H1 (cell line): ENCODE measurements at regions not wholly inside any gene's neighbourhood (a gene's known extent, or its start where the extent isn't known, plus 50 kb on each side); places are given as distances from the start of the nearest gene placed in this dataset.

ENCODE experiments used
- CTCF ChIA-PET: fragments of 300-600 bp; sonication (Branson Sonifier 250); formaldehyde crosslinking; loops from one replicate; lab custom pipeline; 2021; ENCODE audit not compliant: partially characterized antibody; lab: Charles Lee
- POLR2A ChIA-PET: fragments of 300-600 bp; sonication (Branson Sonifier 250); formaldehyde crosslinking; loops from one replicate; lab custom pipeline; 2021; ENCODE audit warnings: inconsistent platforms; ENCODE audit not compliant: partially characterized antibody; lab: Charles Lee
- DNase-seq, 2 experiments: peaks; one replicate each; pipeline versions ENCODE4 v3.0.0 to v3.0.0-alpha.2; 2010 to 2022; ENCODE audit warnings: low spot score in 2 of 2, low read depth in 1 of 2, mixed read lengths in 1 of 2
- FAIRE-seq: peaks from 2 replicates; lab custom pipeline; 2011; peaks lifted over from hg19 to GRCh38; lab: Jason Lieb, UNC
- H2AFZ ChIP-seq: 2 replicates; pipeline ENCODE4 v1.8.1; 2012; ENCODE audit warnings: low read length, inconsistent platforms
- H2AK5ac ChIP-seq: 2 replicates; pipeline ENCODE4 v1.6.1; 2013; ENCODE audit warnings: low read depth, low read length
- H2BK120ac ChIP-seq: replicated peaks from 2 replicates; pipeline ENCODE3; 2013; ENCODE audit warnings: low read depth, low read length, inconsistent platforms
- H2BK12ac ChIP-seq: 2 replicates; pipeline ENCODE4 v1.6.1; 2013; ENCODE audit warnings: low read depth, low read length
- H2BK15ac ChIP-seq: 2 replicates; pipeline ENCODE4 v1.6.1; 2013; ENCODE audit warnings: low read length
- H2BK20ac ChIP-seq: 2 replicates; pipeline ENCODE4 v1.6.1; 2013; ENCODE audit warnings: low read length
- H2BK5ac ChIP-seq: 2 replicates; pipeline ENCODE4 v1.6.1; 2013; ENCODE audit warnings: low read depth, low read length
- H3K14ac ChIP-seq: 2 replicates; pipeline ENCODE4 v1.6.1; 2013; ENCODE audit warnings: inconsistent platforms; ENCODE audit not compliant: insufficient read length
- H3K18ac ChIP-seq: 2 replicates; pipeline ENCODE4 v1.6.1; 2013; ENCODE audit warnings: low read length; ENCODE audit errors: extremely low read depth
- H3K23ac ChIP-seq: 2 replicates; pipeline ENCODE4 v1.6.1; 2013; ENCODE audit warnings: inconsistent platforms; ENCODE audit not compliant: insufficient read length
- H3K23me2 ChIP-seq: 2 replicates; pipeline ENCODE4 v1.6.1; 2013; ENCODE audit warnings: low read depth, low read length
- H3K27ac ChIP-seq: 2 replicates; pipeline ENCODE4 v1.6.1; 2011; ENCODE audit warnings: low read depth, low read length, inconsistent platforms
- H3K27me3 ChIP-seq, 4 experiments: replicated peaks in 1 of 4; 1 replicate in 1 of 4; 2 replicates in 3 of 4; pipeline versions ENCODE4 v1.6.1 to v1.8.1; 2011 to 2013; ENCODE audit warnings: low read length in 3 of 4, mild to moderate bottlenecking in 3 of 4, inconsistent platforms in 2 of 4, mixed read lengths in 2 of 4, moderate library complexity in 1 of 4; ENCODE audit not compliant: control insufficient read depth in 3 of 4, insufficient read depth in 3 of 4; ENCODE audit errors: extremely low read depth in 1 of 4
- H3K36me3 ChIP-seq, 4 experiments: 2 replicates each; pipeline versions ENCODE4 v1.6.1 to v1.8.1; 2011 to 2013; ENCODE audit warnings: mild to moderate bottlenecking in 4 of 4, low read length in 3 of 4, moderate library complexity in 2 of 4, control low read depth in 1 of 4, inconsistent platforms in 1 of 4; ENCODE audit not compliant: insufficient read depth in 4 of 4, control insufficient read depth in 2 of 4
- H3K4ac ChIP-seq: replicated peaks from 2 replicates; pipeline ENCODE3; 2013; ENCODE audit warnings: low read length, low read depth, mixed read lengths, inconsistent platforms; ENCODE audit not compliant: insufficient read length
- H3K4me1 ChIP-seq, 4 experiments: replicated peaks in 1 of 4; 1 replicate in 1 of 4; 2 replicates in 3 of 4; pipeline versions ENCODE4 v1.6.1 to v1.8.1; 2011 to 2013; ENCODE audit warnings: low read length in 3 of 4, inconsistent platforms in 2 of 4, mixed read lengths in 1 of 4; ENCODE audit not compliant: insufficient read depth in 4 of 4, control insufficient read depth in 3 of 4
- H3K4me2 ChIP-seq, 2 experiments: 2 replicates each; pipeline versions ENCODE4 v1.6.1 to v1.8.1; 2011 to 2013; ENCODE audit warnings: low read depth in 2 of 2, low read length in 2 of 2, control low read depth in 1 of 2, inconsistent platforms in 1 of 2, mild to moderate bottlenecking in 1 of 2; ENCODE audit not compliant: insufficient read depth in 1 of 2
- H3K4me3 ChIP-seq, 4 experiments: fragments of 200-600, 300-600 bp in 1 of 4; sonication (generic), shearing (Covaris generic), sonication (Bioruptor Twin) in 1 of 4; 2 replicates each; pipeline versions ENCODE4 v1.5.1 to v1.8.1; 2011 to 2016; ENCODE audit warnings: low read length in 4 of 4, low read depth in 3 of 4, control low read depth in 2 of 4, inconsistent platforms in 2 of 4, mild to moderate bottlenecking in 2 of 4, mixed read lengths in 1 of 4, moderate library complexity in 1 of 4; ENCODE audit not compliant: insufficient read depth in 2 of 4; ENCODE audit errors: extremely low read depth in 1 of 4
- H3K56ac ChIP-seq: replicated peaks from 2 replicates; pipeline ENCODE3; 2013; ENCODE audit warnings: low read depth, mild to moderate bottlenecking, mixed read lengths, low read length, inconsistent platforms; ENCODE audit not compliant: insufficient read length
- H3K79me1 ChIP-seq: 2 replicates; pipeline ENCODE4 v1.6.1; 2013; ENCODE audit warnings: low read depth, low read length, control low read depth
- H3K79me2 ChIP-seq, 2 experiments: 2 replicates each; pipeline versions ENCODE4 v1.6.1 to v1.8.1; 2012 to 2013; ENCODE audit warnings: low read length in 2 of 2, mild to moderate bottlenecking in 2 of 2, inconsistent platforms in 1 of 2; ENCODE audit not compliant: insufficient read depth in 2 of 2, control insufficient read depth in 1 of 2
- H3K9ac ChIP-seq, 4 experiments: replicated peaks in 1 of 4; 1 replicate in 1 of 4; 2 replicates in 3 of 4; pipeline versions ENCODE4 v1.6.1 to v1.8.1; 2011 to 2013; ENCODE audit warnings: low read depth in 3 of 4, low read length in 3 of 4, control low read depth in 2 of 4, mild to moderate bottlenecking in 2 of 4, moderate library complexity in 2 of 4, inconsistent platforms in 1 of 4; ENCODE audit errors: extremely low read depth in 1 of 4
- H3K9me3 ChIP-seq, 2 experiments: 2 replicates each; pipeline versions ENCODE4 v1.6.1 to v1.8.1; 2012 to 2013; ENCODE audit warnings: mild to moderate bottlenecking in 2 of 2, moderate library complexity in 2 of 2, control low read depth in 1 of 2, inconsistent platforms in 1 of 2, low read depth in 1 of 2, low read length in 1 of 2, mixed read lengths in 1 of 2; ENCODE audit not compliant: insufficient read depth in 2 of 2
- H4K20me1 ChIP-seq, 2 experiments: replicated peaks in 1 of 2; 2 replicates each; pipeline versions ENCODE3 to v1.8.1; 2011 to 2013; ENCODE audit warnings: inconsistent platforms in 2 of 2, low read length in 2 of 2, mild to moderate bottlenecking in 1 of 2; ENCODE audit not compliant: insufficient read depth in 2 of 2, control insufficient read depth in 1 of 2
- H4K5ac ChIP-seq: 2 replicates; pipeline ENCODE4 v1.6.1; 2013; ENCODE audit warnings: low read length, low read depth, mixed read lengths, inconsistent platforms; ENCODE audit not compliant: insufficient read length
- H4K8ac ChIP-seq: 2 replicates; pipeline ENCODE4 v1.8.0; 2013; ENCODE audit warnings: mild to moderate bottlenecking, moderate library complexity, low read length, inconsistent platforms; ENCODE audit not compliant: insufficient read depth; ENCODE audit errors: extremely low read depth
- H4K91ac ChIP-seq: replicated peaks from 2 replicates; pipeline ENCODE3; 2013; ENCODE audit warnings: low read length, mixed read lengths, inconsistent platforms; ENCODE audit not compliant: insufficient read length
- CTCF ChIP-seq, 3 experiments: IDR thresholded peaks; 1 replicate in 2 of 3; 2 replicates in 1 of 3; pipeline versions ENCODE4 v1.5.1 to v1.6.1; 2011; ENCODE audit warnings: low read length in 3 of 3, mild to moderate bottlenecking in 3 of 3, inconsistent platforms in 2 of 3, low read depth in 1 of 3, moderate library complexity in 1 of 3; ENCODE audit not compliant: insufficient read depth in 1 of 3; ENCODE audit errors: control extremely low read depth in 1 of 3
- E2F6 ChIP-seq: IDR thresholded peaks from 2 replicates; pipeline ENCODE4 v1.6.1; 2012; ENCODE audit warnings: inconsistent platforms
- GTF2F1 ChIP-seq: IDR thresholded peaks from 2 replicates; pipeline ENCODE4 v1.6.1; 2012; ENCODE audit warnings: low read depth, low read length, improper control_type of control experiment, borderline replicate concordance
- HDAC2 ChIP-seq, 2 experiments: fragments of 300-600 bp in 1 of 2; sonication (generic) in 1 of 2; IDR thresholded peaks; 2 replicates each; pipeline ENCODE4 v1.6.1; 2011 to 2012; ENCODE audit warnings: low read depth in 2 of 2, low read length in 2 of 2, mild to moderate bottlenecking in 2 of 2, moderate library complexity in 2 of 2, borderline replicate concordance in 1 of 2, inconsistent platforms in 1 of 2
- MAX ChIP-seq: IDR thresholded peaks from 2 replicates; pipeline ENCODE4 v1.6.1; 2012; ENCODE audit warnings: inconsistent platforms
- NANOG ChIP-seq: IDR thresholded peaks from 2 replicates; pipeline ENCODE4 v1.6.1; 2011; ENCODE audit warnings: low read length, low read depth, mild to moderate bottlenecking, inconsistent platforms; ENCODE audit not compliant: insufficient read depth, poor library complexity, severe bottlenecking
- POLR2A ChIP-seq, 2 experiments: IDR thresholded peaks; 1 replicate in 1 of 2; 2 replicates in 1 of 2; pipeline ENCODE4 v1.6.1; 2011; ENCODE audit warnings: low read depth in 2 of 2, low read length in 2 of 2, mild to moderate bottlenecking in 2 of 2; ENCODE audit errors: control extremely low read depth in 1 of 2
- POU5F1 ChIP-seq: IDR thresholded peaks from 2 replicates; pipeline ENCODE4 v1.6.1; 2011; ENCODE audit warnings: low read depth, mild to moderate bottlenecking, low read length, moderate library complexity
- SIN3A ChIP-seq, 2 experiments: IDR thresholded peaks in 1 of 2; conservative IDR thresholded peaks in 1 of 2; 2 replicates each; pipeline ENCODE4 v1.6.1; 2011 to 2012; ENCODE audit warnings: low read length in 2 of 2, improper control_type of control experiment in 1 of 2, low read depth in 1 of 2, mild to moderate bottlenecking in 1 of 2
- SIRT6 ChIP-seq: IDR thresholded peaks from one replicate; pipeline ENCODE4 v1.7.1; 2012; ENCODE audit warnings: low read length, inconsistent platforms
- TEAD4 ChIP-seq: IDR thresholded peaks from 2 replicates; pipeline ENCODE4 v1.6.1; 2012; ENCODE audit warnings: low read depth, low read length, inconsistent platforms, mixed read lengths
- WGBS, 2 experiments: shearing (Covaris generic) in 1 of 2; methylation state at CpG; one replicate each; pipeline versions ENCODE4 v1.1.6 to v1.1.7; 2013 to 2015; ENCODE audit warnings: low lambda C conversion rate in 2 of 2, mixed read lengths in 2 of 2, inconsistent platforms in 1 of 2, low coverage in 1 of 2, missing lambda C conversion rate in 1 of 2; ENCODE audit not compliant: insufficient replicate concordance in 2 of 2, insufficient coverage in 1 of 2, insufficient read length in 1 of 2; ENCODE audit errors: extremely low coverage in 1 of 2, missing lambda C conversion rate in 1 of 2; 5-methylcytosine and 5-hydroxymethylcytosine counted together

- H2AFZ ChIP-seq, result no peak overlapping the region; the same call in 1 of the 2 replicates
- no peaks in the 10 kb centered on the region for H3K27me3 ChIP-seq
- no peak overlapping the region for H2BK12ac ChIP-seq
- H4K91ac ChIP-seq, result no peak overlapping the region
- no peak overlapping the region for H3K4me3 ChIP-seq
- no peak overlapping the region for H2BK20ac ChIP-seq
- H3K79me2 ChIP-seq, result no peaks in the 10 kb centered on the region
- no peaks in the 10 kb centered on the region for H3K4me1 ChIP-seq
- no peaks in the 10 kb centered on the region for H3K9me3 ChIP-seq
- FAIRE-seq, result no peak
- H2BK5ac ChIP-seq, result no peak overlapping the region
- no peak for DNase-seq
- CTCF ChIA-PET, result interaction anchor here (1.2 kb wide), 1 partner anchor 8 kb away, joined by 3 read pairs; no protein-coding TSS in a partner anchor
- H4K20me1 ChIP-seq, result no peaks in the 10 kb centered on the region
- no peak overlapping the region for H3K18ac ChIP-seq
- H3K36me3 ChIP-seq, result no peaks in the 10 kb centered on the region
- no peak overlapping the region for H3K9ac ChIP-seq
- H2BK15ac ChIP-seq, result no peak overlapping the region
- H2AK5ac ChIP-seq, result no peak overlapping the region
- no peak overlapping the region for H3K23ac ChIP-seq
- no peak overlapping the region for H3K14ac ChIP-seq
- WGBS, 2 experiments, result 87% methylated on average over 2 of the region's 2 CpGs; no CpG with 5 or more reads in 1 of the 2 experiments
- no peaks in the 10 kb centered on the region for H3K23me2 ChIP-seq
- no peak overlapping the region for H3K27ac ChIP-seq
- no peak overlapping the region for H3K4me2 ChIP-seq
- H2BK120ac ChIP-seq, result no peak overlapping the region
- H3K56ac ChIP-seq, result no peak overlapping the region
- H3K4ac ChIP-seq, result no peak overlapping the region
- no peak overlapping the region for H4K5ac ChIP-seq
- POLR2A ChIA-PET, result no interaction called here
- H3K79me1 ChIP-seq, result no peaks in the 10 kb centered on the region
- H4K8ac ChIP-seq, result no peak overlapping the region
- TF ChIP-seq POLR2A (IDR thresholded peaks at IDR 0.05; ENCODE audit: control extremely low read depth in 1 of 2, low read depth in 2 of 2, low read length in 2 of 2) (no peak), NANOG (no peak), SIRT6 (no peak), SIN3A (conservative IDR thresholded peaks at IDR 0.05 in 1 of 2, IDR thresholded peaks at IDR 0.05 in 1 of 2; ENCODE audit: low read depth in 1 of 2, low read length in 2 of 2) (no peak), CTCF (IDR thresholded peaks at IDR 0.05; ENCODE audit: control extremely low read depth in 1 of 3, insufficient read depth in 1 of 3, low read depth in 1 of 3, low read length in 3 of 3) (no peak), POU5F1 (no peak), HDAC2 (IDR thresholded peaks at IDR 0.05; ENCODE audit: borderline replicate concordance in 1 of 2, low read depth in 2 of 2, low read length in 2 of 2) (no peak), E2F6 (no peak), TEAD4 (no peak), MAX (no peak), GTF2F1 (no peak)
These were observed 136.4 kb upstream of the FAM9C start for GRCh38 chrX:13180807-13181206.
